SU-DHL-6 (cell line): ENCODE measurements at regions not wholly inside any gene's neighbourhood (a gene's known extent, or its start where the extent isn't known, plus 50 kb on each side); places are given as distances from the start of the nearest gene placed in this dataset.
A peak's percentile ranks its signal among the peaks of the same experiment; 100 is the strongest.
"Not testable (repeated sequence)": the region's sequence is repeated elsewhere in the genome, so short reads cannot be mapped to it uniquely, and the experiment has no call there.

Experiments
- H2AFZ ChIP-seq: fragments of 200-600 bp; sonication (generic); 2 replicates; pipeline ENCODE4 v1.6.1; 2014; ENCODE audit warnings: low read depth, mild to moderate bottlenecking, moderate library complexity, mixed read lengths, antibody characterized with exemption, low read length; ENCODE audit not compliant: severe bottlenecking
- H3F3A ChIP-seq: fragments of 200-600 bp; shearing (Covaris generic); 2 replicates; pipeline ENCODE4 v1.6.0; 2016; ENCODE audit warnings: antibody characterized with exemption, mild to moderate bottlenecking; ENCODE audit not compliant: insufficient read depth
- H3K27ac ChIP-seq: fragments of 200-600 bp; sonication (generic); 2 replicates; pipeline ENCODE4 v1.5.1; 2016; ENCODE audit warnings: low read depth, mild to moderate bottlenecking, low read length, moderate library complexity, mixed read lengths
- H3K27me3 ChIP-seq: fragments of 200-600 bp; sonication (generic), shearing (Covaris generic); 2 replicates; pipeline ENCODE4 v1.6.0; 2014; ENCODE audit warnings: mild to moderate bottlenecking, low read length
- H3K36me3 ChIP-seq: fragments of 200-600 bp; sonication (generic); 2 replicates; pipeline ENCODE4 v1.6.1; 2014; ENCODE audit warnings: mild to moderate bottlenecking, low read length, mixed read lengths
- H3K4me2 ChIP-seq: fragments of 300-600, 200-600 bp; shearing (Covaris generic), sonication (generic); 2 replicates; pipeline ENCODE4 v1.6.0; 2014; ENCODE audit warnings: low read length, low read depth, mild to moderate bottlenecking; ENCODE audit not compliant: poor library complexity, severe bottlenecking
- H3K4me3 ChIP-seq: fragments of 200-600 bp; sonication (generic); 2 replicates; pipeline ENCODE4 v1.5.1; 2014; ENCODE audit warnings: antibody characterized with exemption, low read length, mild to moderate bottlenecking, mixed read lengths; ENCODE audit not compliant: insufficient read depth, poor library complexity, severe bottlenecking
- H3K79me2 ChIP-seq: fragments of 200-600 bp; sonication (generic); 2 replicates; pipeline ENCODE4 v1.6.1; 2014; ENCODE audit warnings: mild to moderate bottlenecking, low read length, moderate library complexity; ENCODE audit not compliant: insufficient read depth
- H3K9ac ChIP-seq: fragments of 200-600 bp; sonication (generic); 2 replicates; pipeline ENCODE4 v1.7.0; 2014; ENCODE audit warnings: mild to moderate bottlenecking, low read length
- H3K9me2 ChIP-seq: fragments of 200-600 bp; sonication (generic); replicated peaks from 2 replicates; pipeline ENCODE4 v1.6.1; 2014; ENCODE audit warnings: low read length; ENCODE audit not compliant: insufficient read depth
- H3K9me3 ChIP-seq: fragments of 200-600 bp; sonication (generic); 2 replicates; pipeline ENCODE4 v1.6.1; 2014; ENCODE audit warnings: low read length, mixed read lengths; ENCODE audit not compliant: insufficient read depth
- H4K20me1 ChIP-seq: fragments of 200-600 bp; sonication (generic); 2 replicates; pipeline ENCODE4 v1.6.1; 2014; ENCODE audit warnings: low read depth, mild to moderate bottlenecking, antibody characterized with exemption, low read length, moderate library complexity, mixed read lengths
- EZH2phosphoT487 ChIP-seq: fragments of 200-600 bp; sonication (generic), shearing (Covaris generic); conservative IDR thresholded peaks from 2 replicates; pipeline ENCODE4 v1.6.1; 2018; ENCODE audit warnings: mild to moderate bottlenecking, antibody characterized with exemption, low read length, moderate library complexity, mixed read lengths
- TF ChIP-seq, protein P1 (sequence below): fragments of 200-600 bp; sonication (generic); IDR thresholded peaks from one replicate; pipeline ENCODE4 v1.5.1; 2017; ENCODE audit warnings: antibody characterized with exemption, mild to moderate bottlenecking, low read length, moderate library complexity; ENCODE audit not compliant: insufficient read depth, poor library complexity, severe bottlenecking

- H3K4me3 ChIP-seq, result no peak overlapping the region
- TF ChIP-seq, protein P1, sequence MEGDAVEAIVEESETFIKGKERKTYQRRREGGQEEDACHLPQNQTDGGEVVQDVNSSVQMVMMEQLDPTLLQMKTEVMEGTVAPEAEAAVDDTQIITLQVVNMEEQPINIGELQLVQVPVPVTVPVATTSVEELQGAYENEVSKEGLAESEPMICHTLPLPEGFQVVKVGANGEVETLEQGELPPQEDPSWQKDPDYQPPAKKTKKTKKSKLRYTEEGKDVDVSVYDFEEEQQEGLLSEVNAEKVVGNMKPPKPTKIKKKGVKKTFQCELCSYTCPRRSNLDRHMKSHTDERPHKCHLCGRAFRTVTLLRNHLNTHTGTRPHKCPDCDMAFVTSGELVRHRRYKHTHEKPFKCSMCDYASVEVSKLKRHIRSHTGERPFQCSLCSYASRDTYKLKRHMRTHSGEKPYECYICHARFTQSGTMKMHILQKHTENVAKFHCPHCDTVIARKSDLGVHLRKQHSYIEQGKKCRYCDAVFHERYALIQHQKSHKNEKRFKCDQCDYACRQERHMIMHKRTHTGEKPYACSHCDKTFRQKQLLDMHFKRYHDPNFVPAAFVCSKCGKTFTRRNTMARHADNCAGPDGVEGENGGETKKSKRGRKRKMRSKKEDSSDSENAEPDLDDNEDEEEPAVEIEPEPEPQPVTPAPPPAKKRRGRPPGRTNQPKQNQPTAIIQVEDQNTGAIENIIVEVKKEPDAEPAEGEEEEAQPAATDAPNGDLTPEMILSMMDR, result no peak
- no peak for TF ChIP-seq EZH2phosphoT487
- H2AFZ ChIP-seq, result peak overlapping the region; percentile 59
- H3K79me2 ChIP-seq, result no peaks in the 10 kb centered on the region
- H3F3A ChIP-seq, result no peaks in the 10 kb centered on the region
- H3K27ac ChIP-seq, result no peak overlapping the region
- H4K20me1 ChIP-seq, result no peaks in the 10 kb centered on the region
- no peak overlapping the region for H3K4me2 ChIP-seq
- no peaks in the 10 kb centered on the region for H3K36me3 ChIP-seq
- H3K9ac ChIP-seq, result no peak overlapping the region
- H3K9me2 ChIP-seq, result no peaks in the 10 kb centered on the region
- no peaks in the 10 kb centered on the region for H3K9me3 ChIP-seq
- no peaks in the 10 kb centered on the region for H3K27me3 ChIP-seq
These were observed 763.6 kb downstream of the TAF11L14 start for GRCh38 chr5:18397891-18398290.

DNA sequence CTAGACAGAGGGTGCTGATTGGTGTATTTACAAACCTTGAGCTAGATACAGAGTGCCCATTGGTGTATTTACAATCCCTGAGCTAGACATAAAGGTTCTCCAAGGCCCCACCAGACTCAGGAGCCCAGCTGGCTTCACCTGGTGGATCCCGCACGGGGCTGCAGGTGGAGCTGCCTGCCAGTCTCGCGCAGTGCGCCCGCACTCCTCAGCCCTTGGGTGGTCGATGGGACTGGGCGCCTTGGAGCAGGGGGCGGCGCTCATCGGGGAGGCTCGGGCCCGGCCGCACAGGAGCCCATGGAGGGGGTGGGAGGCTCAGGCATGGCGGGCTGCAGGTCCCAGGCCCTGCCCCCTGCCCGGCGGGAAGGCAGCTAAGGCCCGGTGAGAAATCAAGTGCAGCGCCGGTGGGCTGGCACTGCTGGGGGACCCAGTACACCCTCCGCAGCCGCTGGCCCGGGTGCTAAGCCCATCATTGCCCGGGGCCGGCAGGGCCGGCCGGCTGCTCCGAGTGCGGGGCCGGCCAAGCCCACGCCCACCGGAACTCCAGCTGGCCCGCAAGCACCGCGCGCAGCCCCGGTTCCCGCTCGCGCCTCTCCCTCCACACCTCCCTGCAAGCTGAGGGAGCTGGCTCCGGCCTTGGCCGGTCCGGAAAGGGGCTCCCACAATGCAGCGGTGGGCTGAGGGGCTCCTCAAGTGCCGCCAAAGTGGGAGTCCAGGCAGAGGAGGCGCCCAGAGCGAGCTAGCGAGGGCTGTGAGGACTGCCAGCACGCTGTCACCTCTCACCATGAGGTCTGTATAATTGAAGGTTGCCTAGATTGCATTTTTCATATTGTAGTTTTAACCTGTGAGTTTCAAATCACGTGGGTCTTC lies 765.4 kb downstream of the TAF11L14 start:
- not testable (repeated sequence) for H3K4me2 ChIP-seq, H4K20me1 ChIP-seq, H3K27ac ChIP-seq, H3K79me2 ChIP-seq, H3K9ac ChIP-seq, H3K9me2 ChIP-seq, H3K9me3 ChIP-seq, H3K4me3 ChIP-seq, H3K27me3 ChIP-seq, H3F3A ChIP-seq, H3K36me3 ChIP-seq
- peak overlapping the region; percentile 10 for H2AFZ ChIP-seq

DNA sequence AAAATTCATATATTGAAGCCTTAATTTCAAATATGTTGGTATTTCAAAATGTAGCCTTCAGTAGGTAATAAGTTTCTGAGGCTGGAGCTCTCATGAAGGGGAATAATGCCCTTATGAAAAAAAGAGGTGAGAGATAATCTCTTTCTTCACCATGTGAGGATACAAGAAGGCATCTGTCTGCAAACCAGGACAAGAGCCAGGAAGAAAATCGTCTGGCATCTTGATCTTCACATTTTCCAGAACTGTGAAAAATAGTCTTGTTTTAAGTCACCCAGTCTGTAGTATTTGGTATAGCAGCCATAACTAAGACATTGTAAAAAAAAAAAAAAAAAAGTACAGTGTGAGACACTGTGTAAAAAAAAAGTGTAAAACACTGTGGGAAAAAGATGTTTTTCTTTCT lies 768.9 kb downstream of the TAF11L14 start:
- Histone ChIP-seq H2AFZ (no peak overlapping the region), H4K20me1 (no peaks in the 10 kb centered on the region), H3F3A (no peaks in the 10 kb centered on the region), H3K27me3 (no peaks in the 10 kb centered on the region), H3K9me3 (no peaks in the 10 kb centered on the region), H3K36me3 (no peaks in the 10 kb centered on the region), H3K9me2 (no peaks in the 10 kb centered on the region), H3K27ac (no peak overlapping the region), H3K9ac (no peak overlapping the region), H3K4me3 (no peak overlapping the region), H3K4me2 (no peak overlapping the region), H3K79me2 (no peaks in the 10 kb centered on the region)
- no peak for TF ChIP-seq EZH2phosphoT487
- TF ChIP-seq, protein P1, result no peak

DNA sequence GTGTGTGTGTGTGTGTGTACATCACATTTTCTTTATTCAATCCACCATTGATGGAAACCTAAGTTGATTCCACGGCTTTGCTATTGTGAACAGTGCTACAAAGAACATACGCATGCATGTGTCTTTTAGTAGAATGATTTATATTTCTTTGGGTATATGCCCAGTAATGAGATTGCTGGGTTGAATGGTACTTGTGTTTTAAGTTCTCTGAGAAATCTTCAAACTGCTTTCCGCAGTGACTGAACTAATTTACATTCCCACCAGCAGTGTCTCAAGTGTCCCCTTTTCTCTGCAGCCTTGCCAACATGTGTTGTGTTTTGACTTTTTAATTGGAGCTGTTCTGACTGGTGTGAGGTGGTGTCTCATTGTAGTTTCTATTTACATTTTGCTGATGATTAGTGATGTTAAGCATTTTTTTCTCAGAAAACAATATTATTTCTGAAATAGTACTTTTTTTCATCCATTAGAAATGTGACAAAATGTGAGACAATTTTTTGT lies 769.7 kb downstream of the TAF11L14 start:
- Histone ChIP-seq H3K4me3 (no peak overlapping the region), H3K79me2 (no peaks in the 10 kb centered on the region), H3F3A (no peaks in the 10 kb centered on the region), H3K27ac (no peak overlapping the region), H3K9me3 (no peaks in the 10 kb centered on the region), H3K4me2 (no peak overlapping the region), H2AFZ (no peak overlapping the region), H3K9me2 (no peaks in the 10 kb centered on the region), H4K20me1 (no peaks in the 10 kb centered on the region), H3K27me3 (no peaks in the 10 kb centered on the region), H3K36me3 (no peaks in the 10 kb centered on the region), H3K9ac (no peak overlapping the region)
- TF ChIP-seq EZH2phosphoT487, result no peak
- TF ChIP-seq, protein P1, result no peak
